OCI-LY1 (cell line): ENCODE measurements at regions not wholly inside any gene's neighbourhood (a gene's known extent, or its start where the extent isn't known, plus 50 kb on each side); places are given as distances from the start of the nearest gene placed in this dataset.

Experiments used
- CTCF ChIP-seq: fragments of 200-600 bp; sonication (generic), shearing (Covaris generic); IDR thresholded peaks from 2 replicates; pipeline ENCODE4 v1.5.1; 2017; ENCODE audit warnings: mild to moderate bottlenecking, antibody characterized with exemption, low read length, moderate library complexity, mixed read lengths
- EZH2 ChIP-seq: fragments of 200-600 bp; sonication (generic), shearing (Covaris generic); IDR thresholded peaks from 2 replicates; pipeline ENCODE4 v1.8.0; 2017; ENCODE audit warnings: borderline replicate concordance, mixed run types, mild to moderate bottlenecking, antibody characterized with exemption, low read length, moderate library complexity, mixed read lengths

GRCh38 chr5:67976181-67976580 is 239.4 kb upstream of the PIK3R1 start:
- TF ChIP-seq EZH2 (no peak), CTCF (no peak)
